ENCODE measurements at regions not wholly inside any gene's neighbourhood (a gene's known extent, or its start where the extent isn't known, plus 50 kb on each side); places are given as distances from the start of the nearest gene placed in this dataset.

GRCh38 chr2:217740756-217741155, 262.0 kb downstream of the TNS1 start:
- no peak overlapping the region for H3K27ac ChIP-seq
- TF ChIP-seq ZFX (IDR thresholded peaks at IDR 0.05; ENCODE audit: borderline replicate concordance) = no peak
- no peak for TF ChIP-seq CTCF (IDR thresholded peaks at IDR 0.05)

GRCh38 chr2:217740178-217740577, 262.6 kb downstream of the TNS1 start:
- TF ChIP-seq CTCF (IDR thresholded peaks at IDR 0.05) (no peak), ZFX (IDR thresholded peaks at IDR 0.05; ENCODE audit: borderline replicate concordance) (no peak)
- H3K27ac ChIP-seq = no peak overlapping the region

GRCh38 chr2:217739741-217740140, 263.1 kb downstream of the TNS1 start:
- TF ChIP-seq ZFX (IDR thresholded peaks at IDR 0.05; ENCODE audit: borderline replicate concordance) (no peak), CTCF (IDR thresholded peaks at IDR 0.05) (no peak)
- no peak overlapping the region for H3K27ac ChIP-seq

- H3K27ac ChIP-seq = no peak overlapping the region
- no peak for TF ChIP-seq CTCF (IDR thresholded peaks at IDR 0.05)
- no peak for TF ChIP-seq ZFX (IDR thresholded peaks at IDR 0.05; ENCODE audit: borderline replicate concordance)
These were observed 264.7 kb downstream of the TNS1 start for GRCh38 chr2:217738061-217738460.

GRCh38 chr2:217736776-217737550, 265.8 kb downstream of the TNS1 start:
- TF ChIP-seq ZFX (IDR thresholded peaks at IDR 0.05; ENCODE audit: borderline replicate concordance) = no peak
- TF ChIP-seq CTCF (IDR thresholded peaks at IDR 0.05) = no peak
- H3K27ac ChIP-seq = no peak overlapping the region

- TF ChIP-seq CTCF (IDR thresholded peaks at IDR 0.05) (no peak), ZFX (IDR thresholded peaks at IDR 0.05; ENCODE audit: borderline replicate concordance) (no peak)
- no peak overlapping the region for H3K27ac ChIP-seq
These were observed 266.9 kb downstream of the TNS1 start for GRCh38 chr2:217735899-217736298.

GRCh38 chr2:217735034-217735433, 267.8 kb downstream of the TNS1 start:
- no peak overlapping the region for H3K27ac ChIP-seq
- no peak for TF ChIP-seq ZFX (IDR thresholded peaks at IDR 0.05; ENCODE audit: borderline replicate concordance)
- no peak for TF ChIP-seq CTCF (IDR thresholded peaks at IDR 0.05)
